HEK293 (cell line): ENCODE measurements at regions not wholly inside any gene's neighbourhood (a gene's known extent, or its start where the extent isn't known, plus 50 kb on each side); places are given as distances from the start of the nearest gene placed in this dataset.

Experiments
- CTCF ChIA-PET: fragments of 350-600 bp; formaldehyde crosslinking; extraction: SDS; loops from one replicate; lab custom pipeline; 2021; ENCODE audit warnings: antibody characterized with exemption; lab: Yijun Ruan, JAX
- POLR2A ChIA-PET: fragments of 300-600 bp; formaldehyde crosslinking; extraction: SDS; loops from one replicate; lab custom pipeline; 2020; ENCODE audit warnings: antibody characterized with exemption, inconsistent platforms; lab: Yijun Ruan, JAX
- H3K27ac ChIP-seq: fragments of 200-500 bp; sonication (Bioruptor generic); 2 replicates; pipeline ENCODE4 v1.5.1; 2014; ENCODE audit warnings: low read depth, low read length, control low read depth, inconsistent platforms; ENCODE audit errors: extremely low read depth
- H3K36me3 ChIP-seq, 2 experiments: fragments of 200-500 bp in 1 of 2; sonication (Bioruptor generic) in 1 of 2; 1 replicate in 1 of 2; 2 replicates in 1 of 2; pipeline ENCODE4 v1.5.1; 2014 to 2017; ENCODE audit warnings: inconsistent platforms in 2 of 2, low read length in 2 of 2; ENCODE audit not compliant: control insufficient read depth in 2 of 2, insufficient read depth in 1 of 2
- H3K4me1 ChIP-seq: fragments of 200-500 bp; sonication (Bioruptor generic); 2 replicates; pipeline ENCODE4 v1.5.1; 2014; ENCODE audit warnings: mild to moderate bottlenecking, low read length, inconsistent platforms; ENCODE audit not compliant: control insufficient read depth, insufficient read depth
- H3K4me3 ChIP-seq: 2 replicates; pipeline ENCODE4 v1.5.1; 2011; ENCODE audit warnings: low read depth, mild to moderate bottlenecking, control low read depth, low read length, moderate library complexity
- H3K9me3 ChIP-seq: fragments of 200-500 bp; sonication (Bioruptor generic); 2 replicates; pipeline ENCODE4 v1.5.1; 2014; ENCODE audit warnings: low read depth, low read length, inconsistent platforms; ENCODE audit not compliant: control insufficient read depth, insufficient read depth
- EGR2 ChIP-seq: fragments of 450-650 bp; formaldehyde crosslinking; IDR thresholded peaks from 2 replicates; pipeline ENCODE4 v1.5.1; 2016; ENCODE audit warnings: low read depth, missing biosample characterization, missing genetic modification characterization
- GLIS1 ChIP-seq: fragments of 450-650 bp; formaldehyde crosslinking; IDR thresholded peaks from 2 replicates; pipeline ENCODE4 v1.5.1; 2016; ENCODE audit warnings: missing biosample characterization, missing genetic modification characterization
- KLF1 ChIP-seq: fragments of 450-650 bp; formaldehyde crosslinking; IDR thresholded peaks from 2 replicates; pipeline ENCODE4 v1.5.1; 2016; ENCODE audit warnings: missing biosample characterization, missing genetic modification characterization
- KLF8 ChIP-seq: fragments of 450-650 bp; formaldehyde crosslinking; IDR thresholded peaks from 2 replicates; pipeline ENCODE4 v1.5.1; 2016; ENCODE audit warnings: missing biosample characterization, missing genetic modification characterization
- MEIS1 ChIP-seq: sonication (generic); formaldehyde crosslinking; IDR thresholded peaks from 2 replicates; pipeline ENCODE4 v1.8.1; 2022; ENCODE audit warnings: missing genetic modification reagents, mild to moderate bottlenecking, borderline replicate concordance
- SALL2 ChIP-seq: fragments of 450-650 bp; formaldehyde crosslinking; IDR thresholded peaks from 2 replicates; pipeline ENCODE4 v1.5.0; 2017; ENCODE audit warnings: missing biosample characterization, mild to moderate bottlenecking, missing genetic modification characterization, borderline replicate concordance
- ZBTB7A ChIP-seq: fragments of 450-650 bp; formaldehyde crosslinking; IDR thresholded peaks from 2 replicates; pipeline ENCODE4 v1.5.1; 2016; ENCODE audit warnings: low read depth, missing biosample characterization, missing genetic modification characterization
- ZIC2 ChIP-seq: fragments of 450-650 bp; formaldehyde crosslinking; IDR thresholded peaks from 2 replicates; pipeline ENCODE4 v1.5.1; 2016; ENCODE audit warnings: missing biosample characterization, missing genetic modification characterization
- ZNF223 ChIP-seq: fragments of 450-650 bp; formaldehyde crosslinking; IDR thresholded peaks from 2 replicates; pipeline ENCODE4 v1.5.1; 2016; ENCODE audit warnings: missing biosample characterization, missing genetic modification characterization
- ZNF23 ChIP-seq: fragments of 450-650 bp; formaldehyde crosslinking; IDR thresholded peaks from 2 replicates; pipeline ENCODE4 v1.5.1; 2016; ENCODE audit warnings: missing biosample characterization, missing genetic modification characterization, borderline replicate concordance
- ZNF266 ChIP-seq: fragments of 450-650 bp; formaldehyde crosslinking; IDR thresholded peaks from 2 replicates; pipeline ENCODE4 v1.5.1; 2016; ENCODE audit warnings: missing biosample characterization, missing genetic modification characterization, low read depth
- ZNF362 ChIP-seq: fragments of 450-650 bp; formaldehyde crosslinking; IDR thresholded peaks from 2 replicates; pipeline ENCODE4 v1.5.1; 2016; ENCODE audit warnings: missing biosample characterization, missing genetic modification characterization
- ZNF473 ChIP-seq: fragments of 450-650 bp; formaldehyde crosslinking; IDR thresholded peaks from 2 replicates; pipeline ENCODE4 v1.5.1; 2017; ENCODE audit warnings: missing biosample characterization, missing genetic modification characterization
- ZNF48 ChIP-seq: fragments of 450-650 bp; formaldehyde crosslinking; IDR thresholded peaks from 2 replicates; pipeline ENCODE4 v1.5.1; 2016; ENCODE audit warnings: missing biosample characterization, missing genetic modification characterization
- ZNF558 ChIP-seq: fragments of 450-650 bp; formaldehyde crosslinking; IDR thresholded peaks from 2 replicates; pipeline ENCODE4 v1.5.1; 2016; ENCODE audit warnings: missing biosample characterization, missing genetic modification characterization
- ZNF560 ChIP-seq: fragments of 450-650 bp; formaldehyde crosslinking; IDR thresholded peaks from 2 replicates; pipeline ENCODE4 v1.5.1; 2017; ENCODE audit warnings: missing biosample characterization, missing genetic modification characterization, borderline replicate concordance
- ZNF571 ChIP-seq: fragments of 450-650 bp; formaldehyde crosslinking; IDR thresholded peaks from 2 replicates; pipeline ENCODE4 v1.5.0; 2017; ENCODE audit warnings: missing biosample characterization, missing genetic modification characterization
- ZNF621 ChIP-seq: fragments of 450-650 bp; formaldehyde crosslinking; IDR thresholded peaks from 2 replicates; pipeline ENCODE4 v1.5.1; 2017; ENCODE audit warnings: missing biosample characterization, missing genetic modification characterization
- ZNF660 ChIP-seq: fragments of 450-650 bp; IDR thresholded peaks from 2 replicates; pipeline ENCODE4 v1.5.1; 2018; ENCODE audit warnings: missing biosample characterization, mild to moderate bottlenecking, missing genetic modification characterization
- ZNF792 ChIP-seq: fragments of 450-650 bp; formaldehyde crosslinking; IDR thresholded peaks from 2 replicates; pipeline ENCODE4 v1.5.1; 2016; ENCODE audit warnings: missing biosample characterization, missing genetic modification characterization
- ZNF843 ChIP-seq: fragments of 450-650 bp; formaldehyde crosslinking; IDR thresholded peaks from 2 replicates; pipeline ENCODE4 v1.5.1; 2016; ENCODE audit warnings: missing biosample characterization, missing genetic modification characterization
- TF ChIP-seq, protein P1 (sequence below): fragments of 450-650 bp; formaldehyde crosslinking; IDR thresholded peaks from 2 replicates; pipeline ENCODE4 v1.5.1; 2016; ENCODE audit warnings: missing biosample characterization, missing genetic modification characterization
- TF ChIP-seq, protein P2 (sequence below): fragments of 450-650 bp; formaldehyde crosslinking; IDR thresholded peaks from 2 replicates; pipeline ENCODE4 v1.5.1; 2017; ENCODE audit warnings: missing biosample characterization, missing genetic modification characterization
- TF ChIP-seq, protein P3 (sequence below): fragments of 450-650 bp; formaldehyde crosslinking; IDR thresholded peaks from 2 replicates; pipeline ENCODE4 v1.5.1; 2016; ENCODE audit warnings: missing biosample characterization, missing genetic modification characterization

- ChIA-PET POLR2A (no interaction called here), CTCF (interaction anchor here (1.1 kb wide), 1 partner anchor 144 kb away, joined by 3 read pairs; no protein-coding TSS in a partner anchor)
- Histone ChIP-seq H3K4me1 (no peaks in the 10 kb centered on the region), H3K36me3 (no peaks in the 10 kb centered on the region), H3K4me3 (no peak overlapping the region), H3K27ac (no peak overlapping the region), H3K9me3 (no peaks in the 10 kb centered on the region)
- TF ChIP-seq KLF1 (tag by site-specific recombination) (peak; percentile 38), ZIC2 (tag by site-specific recombination) (peak; percentile 89), ZNF621 (tag by site-specific recombination) (no peak), ZNF473 (tag by site-specific recombination) (no peak), ZNF560 (tag by site-specific recombination) (no peak), ZNF266 (tag by site-specific recombination) (no peak)
These were observed 65.5 kb upstream of the GPC1 start for GRCh38 chr2:240369801-240370585.

GRCh38 chr2:240371129-240372000 is 64.1 kb upstream of the GPC1 start:
- CTCF ChIA-PET = no interaction called here
- Histone ChIP-seq H3K9me3 (no peaks in the 10 kb centered on the region), H3K36me3 (no peaks in the 10 kb centered on the region), H3K4me1 (no peaks in the 10 kb centered on the region), H3K27ac (no peak overlapping the region), H3K4me3 (no peak overlapping the region)
- POLR2A ChIA-PET = interaction anchor here (0.6 kb wide), 1 partner anchor 345 kb away, joined by 3 read pairs; no protein-coding TSS in a partner anchor
- TF ChIP-seq ZNF571 = no peak
- TF ChIP-seq ZNF843 (tag by site-specific recombination) = no peak
- TF ChIP-seq, protein P1, sequence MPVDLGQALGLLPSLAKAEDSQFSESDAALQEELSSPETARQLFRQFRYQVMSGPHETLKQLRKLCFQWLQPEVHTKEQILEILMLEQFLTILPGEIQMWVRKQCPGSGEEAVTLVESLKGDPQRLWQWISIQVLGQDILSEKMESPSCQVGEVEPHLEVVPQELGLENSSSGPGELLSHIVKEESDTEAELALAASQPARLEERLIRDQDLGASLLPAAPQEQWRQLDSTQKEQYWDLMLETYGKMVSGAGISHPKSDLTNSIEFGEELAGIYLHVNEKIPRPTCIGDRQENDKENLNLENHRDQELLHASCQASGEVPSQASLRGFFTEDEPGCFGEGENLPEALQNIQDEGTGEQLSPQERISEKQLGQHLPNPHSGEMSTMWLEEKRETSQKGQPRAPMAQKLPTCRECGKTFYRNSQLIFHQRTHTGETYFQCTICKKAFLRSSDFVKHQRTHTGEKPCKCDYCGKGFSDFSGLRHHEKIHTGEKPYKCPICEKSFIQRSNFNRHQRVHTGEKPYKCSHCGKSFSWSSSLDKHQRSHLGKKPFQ (tag by site-specific recombination) = no peak
- no peak for TF ChIP-seq MEIS1 (CRISPR knock-in tag)

GRCh38 chr2:240372101-240372500 is 63.4 kb upstream of the GPC1 start:
- Histone ChIP-seq H3K36me3 (no peaks in the 10 kb centered on the region), H3K27ac (no peak overlapping the region), H3K9me3 (no peaks in the 10 kb centered on the region), H3K4me1 (no peaks in the 10 kb centered on the region), H3K4me3 (no peak overlapping the region)
- CTCF ChIA-PET = no interaction called here
- POLR2A ChIA-PET = no interaction called here
- TF ChIP-seq ZNF23 (tag by site-specific recombination) (no peak), ZNF558 (tag by site-specific recombination) (no peak), ZNF223 (tag by site-specific recombination) (no peak), ZNF792 (tag by site-specific recombination) (no peak), ZNF660 (tag by site-specific recombination) (no peak), KLF8 (tag by site-specific recombination) (no peak), ZBTB7A (no peak), EGR2 (tag by site-specific recombination) (no peak), SALL2 (tag by site-specific recombination) (no peak), ZNF362 (tag by site-specific recombination) (no peak), ZNF48 (no peak), GLIS1 (no peak)
- TF ChIP-seq, protein P2, sequence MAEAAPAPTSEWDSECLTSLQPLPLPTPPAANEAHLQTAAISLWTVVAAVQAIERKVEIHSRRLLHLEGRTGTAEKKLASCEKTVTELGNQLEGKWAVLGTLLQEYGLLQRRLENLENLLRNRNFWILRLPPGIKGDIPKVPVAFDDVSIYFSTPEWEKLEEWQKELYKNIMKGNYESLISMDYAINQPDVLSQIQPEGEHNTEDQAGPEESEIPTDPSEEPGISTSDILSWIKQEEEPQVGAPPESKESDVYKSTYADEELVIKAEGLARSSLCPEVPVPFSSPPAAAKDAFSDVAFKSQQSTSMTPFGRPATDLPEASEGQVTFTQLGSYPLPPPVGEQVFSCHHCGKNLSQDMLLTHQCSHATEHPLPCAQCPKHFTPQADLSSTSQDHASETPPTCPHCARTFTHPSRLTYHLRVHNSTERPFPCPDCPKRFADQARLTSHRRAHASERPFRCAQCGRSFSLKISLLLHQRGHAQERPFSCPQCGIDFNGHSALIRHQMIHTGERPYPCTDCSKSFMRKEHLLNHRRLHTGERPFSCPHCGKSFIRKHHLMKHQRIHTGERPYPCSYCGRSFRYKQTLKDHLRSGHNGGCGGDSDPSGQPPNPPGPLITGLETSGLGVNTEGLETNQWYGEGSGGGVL (tag by site-specific recombination) = no peak
- TF ChIP-seq, protein P3, sequence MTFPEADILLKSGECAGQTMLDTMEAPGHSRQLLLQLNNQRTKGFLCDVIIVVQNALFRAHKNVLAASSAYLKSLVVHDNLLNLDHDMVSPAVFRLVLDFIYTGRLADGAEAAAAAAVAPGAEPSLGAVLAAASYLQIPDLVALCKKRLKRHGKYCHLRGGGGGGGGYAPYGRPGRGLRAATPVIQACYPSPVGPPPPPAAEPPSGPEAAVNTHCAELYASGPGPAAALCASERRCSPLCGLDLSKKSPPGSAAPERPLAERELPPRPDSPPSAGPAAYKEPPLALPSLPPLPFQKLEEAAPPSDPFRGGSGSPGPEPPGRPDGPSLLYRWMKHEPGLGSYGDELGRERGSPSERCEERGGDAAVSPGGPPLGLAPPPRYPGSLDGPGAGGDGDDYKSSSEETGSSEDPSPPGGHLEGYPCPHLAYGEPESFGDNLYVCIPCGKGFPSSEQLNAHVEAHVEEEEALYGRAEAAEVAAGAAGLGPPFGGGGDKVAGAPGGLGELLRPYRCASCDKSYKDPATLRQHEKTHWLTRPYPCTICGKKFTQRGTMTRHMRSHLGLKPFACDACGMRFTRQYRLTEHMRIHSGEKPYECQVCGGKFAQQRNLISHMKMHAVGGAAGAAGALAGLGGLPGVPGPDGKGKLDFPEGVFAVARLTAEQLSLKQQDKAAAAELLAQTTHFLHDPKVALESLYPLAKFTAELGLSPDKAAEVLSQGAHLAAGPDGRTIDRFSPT (tag by site-specific recombination) = no peak
